Progenitor cell of endocrine pancreas (in vitro differentiated cells): ENCODE measurements at regions not wholly inside any gene's neighbourhood (a gene's known extent, or its start where the extent isn't known, plus 50 kb on each side); places are given as distances from the start of the nearest gene placed in this dataset.

Source experiments
- DNase-seq: peaks from one replicate; pipeline ENCODE4 v3.0.0; 2021; ENCODE audit warnings: low spot score; ENCODE audit not compliant: unreplicated experiment
- H3K27ac Mint-ChIP-seq: 2 replicates; pipeline ENCODE4 v1.8.0; 2021; ENCODE audit warnings: mild to moderate bottlenecking, moderate library complexity, mixed read lengths
- H3K27me3 Mint-ChIP-seq: 2 replicates; pipeline ENCODE4 v1.8.0; 2021; ENCODE audit warnings: mixed read lengths
- H3K36me3 Mint-ChIP-seq: 2 replicates; pipeline ENCODE4 v1.8.0; 2022; ENCODE audit warnings: mixed read lengths; ENCODE audit not compliant: insufficient read depth
- H3K4me1 Mint-ChIP-seq: 2 replicates; pipeline ENCODE4 v1.8.0; 2021; ENCODE audit warnings: low read depth, mixed read lengths
- H3K4me3 Mint-ChIP-seq: 2 replicates; pipeline ENCODE4 v1.8.0; 2021; ENCODE audit warnings: low read depth, mild to moderate bottlenecking, moderate library complexity, mixed read lengths
- H3K9me3 Mint-ChIP-seq: 2 replicates; pipeline ENCODE4 v1.8.0; 2021; ENCODE audit warnings: low read depth, mixed read lengths
- CTCF ChIP-seq: fragments of 200-600 bp; sonication (generic); IDR thresholded peaks from one replicate; pipeline ENCODE4 v1.5.0; 2021; ENCODE audit warnings: antibody characterized with exemption, mild to moderate bottlenecking; ENCODE audit not compliant: unreplicated experiment

- Mint-ChIP-seq H3K4me1 (no peaks in the 10 kb centered on the region), H3K36me3 (no peaks in the 10 kb centered on the region), H3K4me3 (no peak overlapping the region), H3K9me3 (no peaks in the 10 kb centered on the region), H3K27ac (no peak overlapping the region), H3K27me3 (peaks cover 25% of the 10 kb centered on the region)
- no peak for DNase-seq
- no peak for TF ChIP-seq CTCF
These were observed 289.6 kb upstream of the B3GAT1 start for GRCh38 chr11:134701564-134702165.

- Mint-ChIP-seq H3K4me1 (no peaks in the 10 kb centered on the region), H3K9me3 (no peaks in the 10 kb centered on the region), H3K4me3 (no peak overlapping the region), H3K27ac (no peak overlapping the region), H3K36me3 (no peaks in the 10 kb centered on the region), H3K27me3 (peaks cover 25% of the 10 kb centered on the region)
- TF ChIP-seq CTCF = no peak
- DNase-seq = no peak
These were observed 288.1 kb upstream of the B3GAT1 start for GRCh38 chr11:134700101-134700640.

DNA sequence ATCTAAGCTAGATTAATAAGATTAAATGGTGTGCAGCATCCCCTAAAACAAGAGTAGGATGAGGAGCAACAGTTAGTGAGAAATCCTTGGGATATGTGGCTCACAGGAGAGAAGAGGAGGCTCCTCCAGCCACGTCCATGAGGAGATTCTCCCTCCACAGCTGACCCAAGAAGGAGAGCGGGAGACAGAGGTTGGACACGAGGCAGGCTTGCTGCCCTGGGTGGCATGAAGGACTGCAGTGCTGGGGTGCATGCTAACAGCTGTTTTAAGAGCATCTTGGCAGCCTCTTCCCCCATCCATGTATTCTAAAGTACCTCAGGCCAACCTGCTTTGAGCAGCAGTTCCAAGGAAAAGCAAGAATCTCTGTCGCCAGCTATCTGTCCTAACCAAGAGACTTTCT is 284.4 kb upstream of the B3GAT1 start:
- Mint-ChIP-seq H3K27me3 (peaks cover 19% of the 10 kb centered on the region), H3K36me3 (no peaks in the 10 kb centered on the region), H3K9me3 (no peaks in the 10 kb centered on the region), H3K4me3 (no peak overlapping the region), H3K27ac (no peak overlapping the region), H3K4me1 (no peaks in the 10 kb centered on the region)
- no peak for TF ChIP-seq CTCF
- DNase-seq = no peak

DNA sequence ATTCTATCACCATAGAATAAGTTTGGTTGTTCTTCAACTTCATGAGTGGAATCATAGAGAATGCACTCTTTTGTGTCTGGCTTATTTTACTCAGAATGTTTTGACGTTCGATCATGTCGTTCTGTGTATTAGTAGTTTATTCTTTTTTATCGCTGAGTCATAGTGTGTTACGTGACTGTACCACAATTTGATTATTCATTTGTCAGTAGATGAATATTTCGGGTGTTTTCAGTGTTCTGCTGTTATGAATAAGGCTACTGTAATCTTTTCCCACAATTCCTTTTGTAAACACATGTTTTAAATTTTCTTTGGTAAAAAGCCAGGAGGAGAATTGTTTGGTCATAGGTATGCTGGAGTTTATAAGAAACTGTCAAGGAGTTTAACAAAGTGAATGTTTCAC is 279.9 kb upstream of the B3GAT1 start:
- no peak for DNase-seq
- H3K27ac Mint-ChIP-seq = no peak overlapping the region
- H3K9me3 Mint-ChIP-seq = no peaks in the 10 kb centered on the region
- H3K4me3 Mint-ChIP-seq = no peak overlapping the region
- no peak for TF ChIP-seq CTCF
- no peaks in the 10 kb centered on the region for H3K4me1 Mint-ChIP-seq
- no peaks in the 10 kb centered on the region for H3K36me3 Mint-ChIP-seq
- peaks cover 25% of the 10 kb centered on the region for H3K27me3 Mint-ChIP-seq

GRCh38 chr11:134691295-134691873 is 279.3 kb upstream of the B3GAT1 start:
- Mint-ChIP-seq H3K36me3 (no peaks in the 10 kb centered on the region), H3K27ac (no peak overlapping the region), H3K4me1 (no peaks in the 10 kb centered on the region), H3K27me3 (peaks cover 21% of the 10 kb centered on the region), H3K9me3 (no peaks in the 10 kb centered on the region), H3K4me3 (no peak overlapping the region)
- no peak for DNase-seq
- TF ChIP-seq CTCF = no peak
